ENCODE measurements at regions not wholly inside any gene's neighbourhood (a gene's known extent, or its start where the extent isn't known, plus 50 kb on each side); places are given as distances from the start of the nearest gene placed in this dataset.
A peak's percentile ranks its signal among the peaks of the same experiment; 100 is the strongest.
"Not testable (repeated sequence)": the region's sequence is repeated elsewhere in the genome, so short reads cannot be mapped to it uniquely, and the experiment has no call there.

DNA sequence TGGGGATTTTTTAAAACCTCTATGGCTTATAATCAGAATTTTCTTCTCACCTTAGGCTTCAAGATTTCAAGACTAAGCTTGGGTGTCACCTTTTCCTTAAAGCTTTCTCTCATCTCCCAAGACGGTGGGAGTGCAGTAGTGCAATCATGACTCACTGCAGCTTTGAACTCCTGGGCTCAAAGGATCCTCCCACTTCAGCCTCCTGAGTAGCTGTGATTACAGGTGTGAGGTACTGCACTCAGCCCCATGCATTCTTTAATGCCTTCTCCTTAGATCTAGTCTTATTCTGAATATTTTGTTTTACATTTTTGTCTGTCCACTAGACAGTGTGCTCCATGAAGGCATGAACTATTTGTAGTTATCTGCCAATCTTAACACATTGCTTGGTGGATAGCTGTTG lies 55.7 kb upstream of the FAT3 start:
- DNase-seq (ENCODE audit: low spot score): no peak

DNA sequence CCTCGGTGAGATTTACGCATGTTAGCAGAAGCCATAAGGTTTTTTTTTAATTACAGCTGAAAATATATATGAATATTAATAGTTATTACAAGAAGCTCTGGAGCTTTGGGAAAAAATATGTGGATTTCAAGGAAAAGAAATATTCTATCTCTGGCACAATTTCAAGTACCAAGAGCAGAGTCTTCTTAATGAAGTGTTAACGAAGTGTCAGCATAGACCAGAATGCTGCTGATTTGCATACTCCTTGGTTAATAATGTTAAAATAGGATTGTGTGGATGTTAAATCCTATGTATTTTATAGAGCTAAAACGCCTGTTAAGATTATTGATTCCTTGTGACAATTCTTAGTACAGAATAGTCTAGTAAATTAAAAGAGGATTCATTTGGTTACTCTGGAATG lies 57.0 kb upstream of the FAT3 start:
- no peak for DNase-seq (ENCODE audit: low spot score)

DNA sequence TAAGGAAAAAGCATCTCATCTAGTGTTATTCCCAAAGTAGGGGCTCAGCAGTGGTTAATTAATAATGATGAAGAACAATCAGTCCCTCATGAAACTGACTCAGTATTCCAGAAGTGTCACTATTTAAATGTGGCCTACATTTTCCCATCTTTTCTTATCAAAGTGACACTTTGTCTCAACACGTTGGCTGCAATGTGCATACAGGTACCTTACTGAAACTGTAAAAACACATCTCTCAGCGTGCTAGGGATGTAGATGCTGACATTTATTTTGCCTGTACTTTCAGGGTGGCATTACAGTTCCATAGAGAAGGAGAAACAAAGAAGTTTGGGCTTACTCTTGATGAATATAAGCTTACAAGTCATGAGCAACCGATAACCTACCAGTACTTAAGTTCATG lies 58.3 kb upstream of the FAT3 start:
- no peak for DNase-seq (ENCODE audit: low spot score)

DNA sequence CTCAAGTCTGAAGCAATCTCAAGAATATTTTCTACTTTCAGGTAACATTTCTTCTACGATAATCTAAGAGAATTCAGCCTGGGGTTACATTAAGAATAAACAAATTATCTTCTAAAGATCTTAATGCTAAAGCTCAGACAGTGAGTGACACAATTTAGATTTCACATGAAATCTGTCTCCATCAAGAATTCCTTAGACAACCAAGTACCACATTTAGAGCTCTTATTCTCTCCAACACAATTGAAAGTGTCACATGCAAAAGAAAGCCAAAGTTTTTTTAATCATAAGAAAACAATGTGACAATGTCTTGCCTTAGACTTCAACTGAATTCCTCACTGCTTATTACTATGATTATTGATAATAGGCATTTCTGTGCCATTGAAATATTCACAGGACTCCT lies 60.7 kb upstream of the FAT3 start:
- no peak for DNase-seq (ENCODE audit: low spot score)

DNA sequence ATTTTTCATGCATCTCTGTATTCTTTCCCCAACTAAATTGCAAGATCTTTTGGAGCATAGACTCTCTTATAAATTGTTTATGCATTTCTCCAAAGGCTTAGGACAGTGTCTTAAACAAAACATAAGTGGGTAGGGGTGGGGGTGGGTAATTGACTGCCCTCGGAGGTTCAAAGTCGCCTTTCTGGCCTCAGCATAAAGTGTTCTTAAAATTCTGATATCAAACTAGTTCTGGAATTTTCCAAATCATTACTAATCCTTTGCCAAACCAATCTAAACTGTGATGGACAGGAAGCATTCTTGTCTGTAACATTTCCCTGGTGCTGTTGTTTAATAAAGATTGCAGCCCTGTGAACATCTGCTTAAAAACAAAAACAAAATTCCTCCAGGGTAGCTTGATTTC lies 61.8 kb upstream of the FAT3 start:
- DNase-seq (ENCODE audit: low spot score): no peak

DNA sequence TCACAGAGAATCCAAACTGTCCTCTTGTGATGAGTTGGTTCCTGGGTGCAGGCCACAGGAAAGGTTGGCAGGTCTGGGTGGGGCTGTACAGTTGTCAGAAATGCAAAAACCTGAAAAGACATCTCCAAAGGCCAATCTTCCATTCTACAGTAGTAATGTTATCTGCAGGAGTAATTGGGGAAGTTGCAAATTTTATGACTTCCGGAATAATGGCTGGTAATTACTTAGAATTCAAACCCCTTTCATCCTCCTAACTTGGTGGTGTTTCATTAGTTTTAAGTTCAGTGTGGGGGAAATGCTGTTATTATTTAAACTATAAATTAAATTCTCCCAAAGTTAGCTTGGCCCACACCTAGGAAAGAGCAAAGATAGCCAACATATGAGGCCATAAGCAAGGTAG lies 64.7 kb upstream of the FAT3 start:
- no peak for DNase-seq (ENCODE audit: low spot score)

DNA sequence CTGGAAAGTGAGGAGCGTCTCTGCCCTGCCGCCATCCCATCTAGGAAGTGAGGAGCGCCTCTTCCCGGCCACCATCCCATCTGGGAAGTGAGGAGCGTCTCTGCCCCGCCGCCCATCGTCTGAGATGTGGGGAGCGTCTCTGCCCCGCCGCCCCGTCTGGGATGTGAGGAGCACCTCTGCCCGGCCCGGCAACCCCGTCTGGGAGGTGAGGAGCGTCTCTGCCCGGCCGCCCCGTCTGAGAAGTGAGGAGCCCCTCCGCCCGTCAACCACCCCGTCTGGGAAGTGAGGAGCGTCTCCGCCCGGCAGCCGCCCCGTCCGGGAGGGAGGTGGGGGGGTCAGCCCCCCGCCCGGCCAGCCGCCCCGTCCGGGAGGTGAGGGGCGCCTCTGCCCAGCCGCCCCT lies 67.2 kb upstream of the FAT3 start:
- DNase-seq (ENCODE audit: low spot score): not testable (repeated sequence)

DNA sequence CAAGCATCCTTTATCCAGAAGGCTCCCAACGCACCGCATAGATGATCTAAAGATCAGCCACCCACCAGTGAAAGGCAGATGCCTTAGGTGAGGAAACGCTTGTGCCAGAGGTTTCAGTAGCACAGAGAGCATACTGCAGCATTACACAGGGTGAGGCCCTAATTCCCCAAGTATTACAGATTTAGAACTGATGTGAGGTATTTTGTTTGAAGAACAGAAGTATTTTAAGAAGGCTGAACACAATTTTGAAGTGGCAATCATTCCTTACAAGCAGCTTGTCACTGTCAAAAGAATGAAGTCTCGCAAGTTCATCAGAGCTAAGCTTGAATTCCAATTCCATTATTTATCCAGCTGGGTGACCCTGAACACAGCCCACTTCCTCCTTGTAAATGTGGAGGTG lies 70.0 kb upstream of the FAT3 start:
- no peak for DNase-seq (ENCODE audit: low spot score)

DNA sequence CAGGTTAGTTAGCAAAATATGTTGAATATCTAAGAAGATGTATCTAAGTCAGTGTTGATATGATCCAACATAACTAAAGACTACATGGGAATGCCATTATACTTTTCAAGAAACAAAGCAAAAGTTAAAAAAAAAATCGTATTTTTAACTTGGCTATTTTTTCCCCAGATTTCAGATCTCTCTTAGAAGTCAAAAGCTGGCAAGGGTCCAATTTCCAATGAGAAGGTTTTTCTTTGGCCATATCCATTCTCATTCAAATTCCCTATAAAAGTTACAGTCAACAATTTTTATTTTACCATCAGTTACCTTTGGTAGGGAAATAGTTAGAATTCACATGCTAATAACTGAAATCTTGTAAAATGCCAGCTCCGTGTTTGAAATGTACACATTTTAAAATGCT lies 70.5 kb upstream of the FAT3 start:
- DNase-seq (ENCODE audit: low spot score): no peak

DNA sequence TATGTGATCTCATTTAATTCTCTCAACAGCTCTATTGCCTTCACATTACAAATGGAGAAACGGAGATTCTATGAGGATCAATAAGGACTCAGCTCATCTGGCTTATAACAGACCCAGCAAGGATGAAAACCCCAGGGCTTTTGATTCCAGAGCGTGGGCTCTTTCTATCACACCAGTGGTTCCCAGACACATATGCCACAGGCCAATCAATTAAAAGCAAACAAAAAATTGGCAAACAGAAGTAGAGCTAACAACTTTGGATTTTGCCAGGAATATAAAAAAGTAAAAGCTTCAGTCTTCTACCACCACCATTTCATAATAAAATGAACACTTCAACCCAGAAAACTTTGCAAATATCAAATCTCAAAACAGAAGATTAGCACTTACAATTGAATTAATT lies 71.1 kb upstream of the FAT3 start:
- no peak for DNase-seq (ENCODE audit: low spot score)

DNA sequence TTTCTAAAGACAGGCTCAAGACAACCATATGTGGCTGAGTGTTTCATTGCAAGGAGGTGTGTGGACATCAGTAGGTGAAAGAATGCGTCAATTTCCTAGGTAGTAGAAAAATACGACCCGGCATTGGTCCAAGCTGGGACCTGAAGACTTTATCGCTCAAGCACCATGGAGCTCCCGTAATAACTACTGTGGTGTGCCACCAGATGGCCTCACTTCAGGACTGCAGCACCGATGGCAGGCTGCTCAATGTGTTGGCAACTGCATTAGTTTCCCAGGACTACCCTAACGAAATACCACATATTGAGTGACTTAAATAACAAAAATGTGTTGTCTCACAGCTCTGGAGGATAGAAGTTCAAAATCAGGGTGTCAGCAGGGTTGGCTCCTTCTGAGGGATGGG lies 72.4 kb upstream of the FAT3 start:
- no peak for DNase-seq (ENCODE audit: low spot score)

DNA sequence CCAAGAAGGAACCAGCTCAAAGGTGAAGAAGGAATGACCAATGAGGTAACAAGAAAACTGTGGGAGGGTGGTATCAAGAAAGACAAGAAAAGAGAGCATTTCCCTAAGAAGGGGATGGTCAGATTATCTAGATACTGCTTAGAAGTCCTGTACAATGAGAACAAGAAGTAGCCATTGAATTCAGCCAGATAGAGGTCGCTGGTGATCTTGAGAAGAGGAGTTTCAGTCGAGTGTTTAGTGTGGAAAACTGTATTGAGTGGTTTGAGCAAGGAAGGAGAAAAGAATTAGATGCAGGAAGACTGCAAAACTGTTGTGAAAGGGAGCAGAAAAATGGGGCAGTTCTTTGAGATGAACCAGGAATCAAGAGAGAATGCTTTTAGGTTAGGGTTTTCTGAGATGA lies 74.6 kb upstream of the FAT3 start:
- no peak for DNase-seq (ENCODE audit: low spot score)

DNA sequence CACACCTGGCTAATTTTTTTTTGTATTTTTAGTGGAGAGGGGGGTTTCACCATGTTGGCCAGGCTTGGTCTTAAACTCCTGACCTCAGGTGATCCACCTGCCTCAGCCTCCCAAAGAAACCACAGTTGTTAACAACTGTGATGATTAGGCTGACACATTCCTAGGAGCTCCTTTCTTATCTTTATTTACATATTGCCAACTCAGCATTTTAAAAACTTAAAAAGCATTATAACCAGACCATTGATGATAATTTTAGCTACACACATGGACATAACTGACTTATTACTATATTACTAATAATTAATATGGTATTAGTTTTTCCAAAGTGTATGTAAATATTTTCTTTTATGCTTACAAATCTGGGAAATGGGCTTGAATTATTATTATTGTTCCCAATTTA lies 82.9 kb upstream of the FAT3 start:
- no peak for DNase-seq (ENCODE audit: low spot score)

DNA sequence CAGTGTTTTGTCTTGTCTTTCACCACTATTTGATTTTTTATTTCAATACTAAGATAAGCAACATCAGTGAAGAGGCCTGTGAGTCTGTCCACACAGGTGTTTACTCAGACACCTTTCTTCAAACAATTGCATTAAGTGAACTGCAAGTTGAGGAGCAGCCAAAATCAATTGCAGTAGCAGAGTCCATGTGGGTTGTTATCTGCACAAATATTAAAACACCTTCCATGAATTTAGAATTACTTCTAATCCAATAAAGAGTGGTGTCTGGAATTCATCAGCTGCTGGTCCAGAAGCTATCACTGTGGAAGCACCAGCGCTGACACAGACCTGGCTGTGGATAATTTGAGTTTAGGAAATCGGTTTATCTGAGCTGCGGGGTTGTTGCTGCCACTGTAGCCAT lies 83.5 kb upstream of the FAT3 start:
- DNase-seq (ENCODE audit: low spot score): no peak

DNA sequence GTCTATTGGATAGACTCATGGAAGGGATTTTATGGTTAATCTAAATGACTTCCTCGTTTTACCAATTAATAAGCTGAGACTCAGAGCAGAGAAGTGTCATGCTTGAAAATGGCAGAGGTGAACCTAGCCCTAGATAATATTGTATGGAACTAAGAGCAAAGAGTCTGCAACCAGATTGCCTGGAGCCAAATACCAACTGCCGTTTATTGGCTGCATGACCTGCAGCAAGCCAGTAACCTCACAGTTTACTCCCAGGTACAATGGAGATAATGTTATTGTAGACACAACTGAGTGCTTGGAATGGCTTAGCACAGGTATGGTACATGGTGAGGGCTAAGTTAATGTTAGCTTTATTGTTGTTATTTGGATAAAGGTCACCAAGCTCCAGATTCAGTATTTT lies 84.6 kb upstream of the FAT3 start:
- DNase-seq (ENCODE audit: low spot score): no peak

DNA sequence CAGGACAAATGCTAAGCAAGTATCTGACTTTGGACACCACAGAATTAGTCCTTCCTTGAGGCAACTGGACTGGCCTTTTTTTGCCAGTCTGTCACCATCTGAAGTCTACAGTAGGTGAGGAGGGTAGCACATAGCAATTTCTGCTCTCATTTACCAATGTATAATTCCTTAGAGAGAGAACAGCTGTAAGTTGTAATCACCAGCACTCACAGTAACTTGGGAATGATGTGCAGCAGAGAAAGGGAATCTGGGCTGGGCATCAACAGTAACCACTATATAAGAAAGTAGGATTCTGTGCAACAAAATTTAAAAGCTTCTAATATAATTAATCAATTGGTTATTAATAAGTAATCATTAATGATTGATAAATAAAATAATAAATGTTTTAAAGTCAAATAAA lies 86.3 kb upstream of the FAT3 start:
- no peak for DNase-seq (ENCODE audit: low spot score)

DNA sequence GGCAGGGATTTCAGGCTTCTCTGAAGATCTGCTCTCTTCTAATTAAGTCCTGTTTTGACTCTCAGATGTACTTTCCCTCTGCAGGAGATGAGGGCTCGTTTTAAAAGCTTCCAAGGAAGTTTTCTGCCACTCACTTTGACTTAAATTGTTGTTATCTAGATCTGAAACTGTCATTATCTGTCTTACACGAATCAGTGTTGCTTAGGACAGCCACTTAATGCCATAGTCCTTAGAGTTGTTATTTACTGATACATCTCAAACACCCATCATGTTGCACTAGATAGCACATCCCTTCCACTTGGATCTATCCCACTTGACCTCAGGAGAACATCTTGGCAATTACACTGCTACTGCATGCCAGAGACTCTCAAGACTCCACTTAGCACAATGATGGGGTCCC lies 86.9 kb upstream of the FAT3 start:
- DNase-seq (ENCODE audit: low spot score): no peak

DNA sequence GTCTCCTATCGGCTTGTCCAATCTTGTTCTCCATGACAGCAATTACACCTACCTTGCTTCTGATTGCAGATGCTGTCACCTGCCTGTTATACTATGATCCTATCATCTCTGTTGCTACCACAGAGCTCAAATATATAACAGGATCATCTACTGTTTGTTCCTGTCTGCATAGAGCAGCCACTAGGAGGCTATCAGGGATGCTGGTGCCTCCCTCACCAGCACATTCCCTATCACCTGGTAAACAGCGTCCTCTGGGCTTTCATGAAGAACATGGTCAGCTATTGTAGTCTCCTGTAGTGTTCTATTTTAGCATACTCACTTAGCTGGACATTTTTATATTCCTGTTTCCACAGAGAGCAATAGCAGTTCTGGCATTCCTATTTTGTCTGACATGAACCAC lies 87.8 kb upstream of the FAT3 start:
- no peak for DNase-seq (ENCODE audit: low spot score)

DNA sequence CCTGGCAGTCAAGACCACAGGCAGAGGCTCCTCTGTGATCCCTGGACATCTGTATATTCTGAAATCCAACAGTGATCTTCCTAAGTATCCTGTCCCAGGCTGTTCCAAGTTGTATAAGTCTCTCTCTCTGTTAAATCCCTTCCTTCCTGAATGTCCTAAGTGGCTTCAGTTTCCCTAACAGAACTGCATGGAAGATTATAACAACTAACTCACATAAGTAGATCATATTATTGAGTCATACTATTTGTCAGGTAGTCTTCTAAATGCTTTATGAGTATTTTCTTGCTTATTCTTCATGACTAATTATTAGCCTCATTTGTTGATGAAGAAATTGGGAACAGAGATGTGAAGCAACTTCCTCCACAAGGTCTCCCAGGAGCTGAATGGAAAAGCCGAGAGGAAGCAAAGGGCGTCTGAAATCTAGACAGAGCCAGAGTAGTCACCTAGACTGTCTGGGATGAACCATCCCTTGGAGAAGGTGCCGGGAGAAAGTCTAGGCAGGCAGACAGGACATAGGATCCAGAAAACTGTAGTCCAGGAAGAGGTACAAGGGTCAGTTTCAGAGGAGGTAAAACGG lies 93.2 kb upstream of the FAT3 start:
- DNase-seq (ENCODE audit: low spot score): no peak

DNA sequence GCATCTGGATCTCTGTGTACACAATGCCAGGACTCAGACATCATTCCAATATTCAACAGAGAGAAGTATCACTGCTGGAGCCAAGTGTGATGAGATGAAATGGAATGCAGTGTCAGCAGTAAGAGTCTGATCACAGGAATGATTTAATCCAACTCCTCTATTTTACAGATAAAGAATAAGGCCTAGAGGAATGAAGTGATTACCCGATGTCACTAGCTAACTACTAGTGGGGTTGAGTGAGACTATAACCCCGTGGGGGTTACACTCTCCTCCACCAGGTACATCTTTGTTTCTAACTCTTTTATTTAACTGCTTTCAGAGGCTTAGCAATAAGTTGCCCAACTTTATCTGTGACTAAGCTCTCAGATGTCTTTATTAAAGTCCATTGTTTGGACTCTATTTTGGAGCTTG lies 94.2 kb upstream of the FAT3 start:
- peak; percentile 30 for DNase-seq (ENCODE audit: low spot score)

DNA sequence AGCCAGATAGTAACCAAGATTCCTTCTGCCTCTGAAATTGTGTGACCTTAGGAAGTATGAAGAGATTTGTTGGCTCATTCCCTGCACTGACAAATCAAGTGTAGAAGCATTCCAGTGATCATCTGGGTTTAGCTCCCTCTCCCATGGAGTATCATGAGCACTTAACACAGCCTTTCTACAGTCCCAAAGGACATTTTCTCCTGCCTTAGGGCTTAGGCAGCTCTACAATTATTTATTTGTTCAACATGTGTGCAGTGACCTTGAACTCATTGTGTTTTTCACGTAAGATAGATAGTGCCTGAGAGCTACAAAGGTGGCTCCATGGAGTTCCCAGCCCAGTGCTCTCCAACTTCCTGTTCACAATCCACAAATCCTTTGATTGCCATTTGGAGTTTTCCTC lies 94.8 kb upstream of the FAT3 start:
- no peak for DNase-seq (ENCODE audit: low spot score)

DNA sequence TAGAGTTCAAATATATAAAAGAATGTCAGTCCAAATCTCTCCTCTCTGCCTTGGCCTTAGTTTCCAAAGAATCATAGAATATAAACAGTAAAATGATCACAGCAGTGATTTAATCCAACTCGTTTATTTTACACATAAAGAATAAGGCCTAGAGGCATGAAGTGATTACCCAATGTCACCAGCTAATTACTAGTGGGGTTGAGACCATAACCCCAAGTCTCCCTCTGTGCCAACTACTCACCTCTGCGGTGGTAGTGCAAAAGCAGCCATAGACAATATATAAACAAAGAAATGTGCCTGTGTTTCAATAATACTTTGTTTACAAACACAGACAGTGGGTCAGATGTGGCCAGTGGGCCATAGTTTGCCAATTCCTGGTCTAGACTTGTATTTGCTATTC lies 96.6 kb upstream of the FAT3 start:
- DNase-seq (ENCODE audit: low spot score): no peak

DNA sequence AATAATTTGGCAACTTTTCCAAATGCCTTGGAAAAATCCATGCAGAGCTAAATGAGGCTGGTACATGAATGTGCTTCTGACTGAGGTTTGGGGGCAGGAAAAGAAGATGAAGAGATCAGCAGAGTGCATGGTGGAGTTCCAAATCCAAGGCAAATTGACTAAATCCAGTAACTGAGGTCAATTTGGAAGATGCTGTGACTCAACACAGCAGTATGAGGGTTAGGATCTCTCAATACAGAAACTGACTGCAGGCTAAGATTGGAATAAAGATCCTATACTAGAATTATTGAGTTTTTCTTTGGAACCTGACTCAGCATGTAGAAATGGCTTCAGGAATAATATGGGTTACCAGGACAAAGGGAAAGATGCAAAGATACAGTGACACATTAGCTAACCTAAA lies 99.3 kb upstream of the FAT3 start:
- DNase-seq (ENCODE audit: low spot score): no peak

DNA sequence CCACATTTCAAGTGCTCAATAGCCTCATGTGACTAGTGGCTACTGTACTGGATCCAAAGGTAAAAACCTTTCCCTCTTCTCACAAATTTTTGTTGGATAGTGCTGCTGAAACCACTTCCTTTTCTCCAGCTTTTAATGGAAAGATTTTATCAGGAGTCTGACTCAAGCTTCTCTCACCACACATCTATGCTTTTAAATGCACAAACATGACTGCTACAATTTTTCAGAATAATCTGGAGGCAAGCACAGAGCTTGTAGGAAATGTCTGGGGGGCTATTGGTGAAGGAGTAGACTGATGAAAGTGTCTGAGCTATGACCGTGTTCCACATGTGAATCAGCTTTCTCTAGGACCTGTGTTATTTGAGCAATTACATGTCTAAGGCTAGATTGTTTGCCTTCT lies 101.1 kb upstream of the FAT3 start:
- no peak for DNase-seq (ENCODE audit: low spot score)

DNA sequence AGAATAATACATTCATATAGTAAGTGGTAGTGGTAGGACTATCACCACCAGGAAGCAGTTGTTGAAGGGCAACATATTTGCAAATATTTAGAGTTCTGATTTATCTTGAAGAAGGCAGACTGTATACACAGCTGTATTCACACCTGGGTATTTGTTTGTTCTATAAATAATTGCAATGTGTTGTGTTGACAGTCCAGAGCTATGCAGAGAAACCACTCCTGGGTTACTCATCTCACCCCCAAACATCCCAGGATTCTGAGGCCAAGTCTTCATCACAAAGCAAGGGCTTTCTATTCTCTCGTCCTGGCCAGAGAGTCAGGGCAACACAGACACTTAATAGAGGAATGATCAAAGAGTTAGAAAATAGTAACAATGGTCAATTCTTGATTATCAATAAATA lies 102.1 kb upstream of the FAT3 start:
- no peak for DNase-seq (ENCODE audit: low spot score)
